Left renal cortex interstitium (tissue), 4 donors: ENCODE measurements at regions not wholly inside any gene's neighbourhood (a gene's known extent, or its start where the extent isn't known, plus 50 kb on each side); places are given as distances from the start of the nearest gene placed in this dataset.

Experiments
- DNase-seq, 4 donors: peaks; one replicate each; pipeline ENCODE4 v3.0.0-alpha.2; 2013; ENCODE audit warnings: low read depth in 4 of 4, low spot score in 2 of 4, missing footprints in 1 of 4

- DNase-seq = no peak
Measured at GRCh38 chr6:168213121-168213524, 106.5 kb downstream of the DACT2 start.

DNA sequence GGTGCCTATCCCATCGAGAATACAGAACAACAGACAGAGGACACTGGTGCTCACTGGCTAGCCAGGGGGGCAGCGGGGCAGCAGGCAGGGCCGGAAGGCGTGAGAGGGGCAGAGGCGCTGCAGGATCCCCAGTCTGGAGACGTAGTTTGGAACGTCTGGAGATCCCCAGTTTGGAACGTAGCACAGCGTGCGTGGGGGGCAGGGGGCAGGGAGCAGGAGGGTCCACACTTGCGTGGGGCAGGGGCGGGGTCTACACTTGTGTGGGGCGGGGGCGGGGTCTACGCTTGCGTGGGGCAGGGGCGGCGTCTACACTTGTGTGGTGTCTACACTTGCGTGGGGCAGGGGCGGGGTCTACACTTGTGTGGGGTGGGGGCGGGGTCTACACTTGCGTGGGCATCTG, 107.2 kb downstream of the DACT2 start:
- no peak for DNase-seq

DNA sequence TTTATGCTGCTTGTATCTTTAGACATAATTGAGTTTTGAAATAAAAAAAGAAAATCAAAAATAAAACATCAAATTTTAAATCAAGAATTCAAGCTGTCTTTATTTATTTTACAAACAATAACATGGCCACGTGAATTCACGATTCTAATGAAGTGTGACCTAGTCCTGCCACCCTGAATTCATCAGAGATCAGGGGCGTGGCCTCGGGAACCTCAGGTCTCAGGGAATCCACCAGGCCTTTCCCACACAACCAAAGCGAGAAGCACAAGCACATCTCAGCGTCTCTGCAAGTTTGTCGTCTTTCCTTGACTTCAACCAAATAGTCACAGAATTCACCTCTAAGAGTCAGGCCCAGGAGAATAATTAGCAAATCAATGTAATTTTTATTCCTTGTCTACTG, 107.9 kb downstream of the DACT2 start:
- DNase-seq = no peak

- no peak for DNase-seq
Measured at GRCh38 chr6:168210239-168211105, 109.1 kb downstream of the DACT2 start.

- no peak for DNase-seq
Measured at GRCh38 chr6:168209420-168209819, 110.2 kb downstream of the DACT2 start.

DNA sequence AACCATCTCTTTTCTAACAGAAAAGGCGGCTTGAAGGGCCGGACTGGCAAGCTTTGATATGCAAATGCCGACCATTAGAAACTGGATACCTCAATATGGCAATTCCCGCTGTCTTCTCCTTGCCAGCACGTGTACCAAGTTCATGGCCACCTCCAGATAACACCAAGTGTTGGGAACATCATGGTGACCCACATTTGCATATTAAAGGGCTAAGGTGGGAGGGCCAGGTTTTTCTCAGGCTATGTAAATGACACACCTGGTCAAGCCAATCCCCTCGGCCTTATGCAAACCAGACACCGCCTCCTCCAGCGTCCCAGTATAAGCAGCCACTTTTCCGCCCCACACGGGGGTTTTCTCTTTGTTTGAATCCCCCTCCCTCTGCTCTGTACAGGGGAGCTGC, 110.7 kb downstream of the DACT2 start:
- no peak for DNase-seq

DNA sequence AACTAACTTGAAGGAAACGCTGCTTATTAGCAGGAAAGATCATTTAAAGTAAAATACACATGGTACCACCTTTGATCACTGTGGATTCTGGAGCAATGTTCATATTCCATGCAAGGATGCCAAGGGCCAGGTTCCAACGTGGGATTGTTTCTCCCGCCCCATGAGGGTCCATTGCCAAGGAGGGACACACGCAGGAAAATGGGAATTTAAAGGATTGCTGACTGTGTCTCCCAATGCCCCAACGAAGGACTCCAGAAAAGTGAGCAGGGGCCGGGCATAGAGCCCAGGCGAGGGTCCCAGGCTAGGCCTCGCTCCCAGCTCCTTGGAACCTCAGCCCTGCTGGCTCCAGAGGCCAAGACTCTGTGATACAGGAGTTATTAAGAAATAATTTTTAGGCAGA, 111.2 kb downstream of the DACT2 start:
- no peak for DNase-seq

DNA sequence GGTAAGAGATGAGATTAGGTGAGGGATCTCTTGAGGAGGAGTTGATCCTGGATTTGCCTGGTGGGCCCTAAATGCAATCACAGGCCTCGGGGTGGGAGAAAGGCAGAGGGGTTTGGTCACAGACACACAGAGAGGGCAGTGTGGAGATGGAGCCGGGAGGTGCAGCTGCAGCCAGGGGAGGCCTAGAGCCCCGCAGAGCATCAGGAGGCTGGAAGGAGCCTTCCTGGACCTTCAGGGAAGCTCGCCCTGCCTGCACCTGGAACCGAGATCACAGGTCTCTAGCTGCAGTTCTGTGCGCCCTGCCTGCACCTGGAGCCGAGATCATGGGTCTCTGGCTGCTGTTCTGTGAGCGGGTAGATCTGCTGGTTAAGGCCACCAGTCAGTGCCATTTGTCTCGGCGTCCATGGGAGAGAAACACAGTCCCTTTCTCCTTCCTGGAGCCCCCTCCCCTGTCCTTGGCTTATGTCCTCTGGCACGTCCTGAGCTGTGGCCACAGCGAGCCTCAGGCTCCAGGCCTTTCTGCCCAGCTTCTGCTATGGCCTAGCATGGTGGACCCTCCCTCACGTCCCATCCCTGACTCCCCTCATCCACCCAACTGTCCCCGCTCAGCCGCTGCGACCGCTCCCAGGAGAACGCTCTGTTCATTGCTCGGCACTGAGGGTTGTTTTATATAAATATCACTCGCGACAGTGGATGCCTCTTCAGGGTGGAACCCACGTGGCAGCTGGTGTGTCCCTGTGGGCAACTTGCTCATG, 112.0 kb downstream of the DACT2 start:
- no peak for DNase-seq

- DNase-seq = no peak
Measured at GRCh38 chr6:168206661-168207274, 112.8 kb downstream of the DACT2 start.

DNA sequence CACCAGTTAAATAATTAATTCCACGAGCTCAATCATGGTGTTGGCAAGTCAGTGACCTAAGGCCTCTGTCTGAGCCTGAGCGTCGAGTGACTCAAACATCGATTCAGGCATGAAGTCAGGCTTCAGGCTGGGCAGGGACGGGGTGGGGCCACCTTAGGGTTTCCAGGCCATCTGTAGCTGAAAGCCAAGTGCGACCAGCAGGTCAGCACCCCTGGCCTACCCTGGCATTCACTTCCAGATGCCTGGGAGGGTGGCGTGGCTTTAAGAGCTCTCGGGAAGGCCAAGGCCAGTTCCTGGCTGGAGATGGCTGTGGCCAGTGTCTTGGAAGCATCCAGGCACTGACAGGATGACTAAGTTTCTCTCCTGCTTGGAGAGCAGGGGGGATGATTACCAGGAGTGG, 113.4 kb downstream of the DACT2 start:
- no peak for DNase-seq

GRCh38 chr6:168201799-168202198, 117.8 kb downstream of the DACT2 start:
- no peak for DNase-seq

- no peak for DNase-seq
Measured at GRCh38 chr6:168201383-168201782, 118.2 kb downstream of the DACT2 start.

- DNase-seq = no peak
Measured at GRCh38 chr6:168200571-168201134, 118.9 kb downstream of the DACT2 start.

- no peak for DNase-seq
Measured at GRCh38 chr6:168198302-168199180, 119.5 kb upstream of the FRMD1 start.

DNA sequence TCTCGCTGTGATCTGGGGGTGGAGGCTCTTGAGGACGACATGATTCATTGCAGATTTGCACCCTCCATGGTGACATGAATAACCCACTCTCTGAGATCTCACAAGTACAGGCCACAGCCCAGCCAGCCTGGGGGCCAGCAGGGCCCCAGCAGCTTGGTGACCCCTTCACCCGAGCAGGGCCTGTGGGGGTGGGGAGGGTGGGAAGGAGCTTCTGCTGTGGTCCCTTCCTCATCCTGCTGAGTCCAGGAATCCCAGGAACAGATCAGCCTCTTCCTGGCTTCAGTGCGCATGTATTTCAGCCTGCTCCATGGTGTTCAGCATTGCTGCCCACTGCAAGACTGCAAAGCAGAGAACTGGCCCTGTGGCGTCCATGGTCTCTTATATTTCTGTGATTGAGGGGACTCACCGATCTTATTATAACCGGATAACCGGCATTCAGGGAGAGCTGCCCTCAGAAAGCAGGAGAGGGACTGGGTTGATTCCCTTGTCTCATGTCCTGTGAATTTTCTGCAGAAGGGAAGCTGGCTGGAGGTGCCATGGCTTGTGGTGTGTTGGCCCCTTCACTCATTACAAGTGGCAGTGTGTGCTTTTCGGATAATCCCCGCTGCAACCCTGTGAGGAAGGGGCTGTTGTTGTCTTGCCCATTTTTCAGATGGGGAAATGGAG, 118.8 kb upstream of the FRMD1 start:
- DNase-seq = no peak

GRCh38 chr6:168196881-168197635, 118.0 kb upstream of the FRMD1 start:
- DNase-seq = no peak

DNA sequence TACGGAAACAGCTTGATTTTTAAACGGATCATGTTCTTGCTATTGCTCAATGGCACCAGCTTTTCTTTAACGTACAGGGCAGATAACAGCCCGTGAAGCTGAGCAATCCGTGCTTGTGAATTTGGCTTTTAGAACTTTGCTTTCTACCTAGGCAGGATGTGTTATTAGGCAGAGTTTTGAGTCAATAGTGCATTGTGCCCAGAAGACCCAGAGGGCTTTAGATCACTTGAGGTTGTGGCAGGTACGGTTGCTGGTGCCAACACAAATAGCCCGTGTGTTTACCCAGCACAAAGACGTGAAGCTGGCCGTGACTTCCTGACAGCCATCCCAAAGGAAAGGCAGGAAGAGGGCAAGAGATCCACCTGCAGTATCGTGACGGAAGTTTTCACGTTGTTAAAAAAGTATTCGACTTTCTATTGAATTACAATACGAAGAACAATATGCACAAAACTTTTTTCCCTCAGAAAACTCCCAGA, 117.4 kb upstream of the FRMD1 start:
- no peak for DNase-seq

DNA sequence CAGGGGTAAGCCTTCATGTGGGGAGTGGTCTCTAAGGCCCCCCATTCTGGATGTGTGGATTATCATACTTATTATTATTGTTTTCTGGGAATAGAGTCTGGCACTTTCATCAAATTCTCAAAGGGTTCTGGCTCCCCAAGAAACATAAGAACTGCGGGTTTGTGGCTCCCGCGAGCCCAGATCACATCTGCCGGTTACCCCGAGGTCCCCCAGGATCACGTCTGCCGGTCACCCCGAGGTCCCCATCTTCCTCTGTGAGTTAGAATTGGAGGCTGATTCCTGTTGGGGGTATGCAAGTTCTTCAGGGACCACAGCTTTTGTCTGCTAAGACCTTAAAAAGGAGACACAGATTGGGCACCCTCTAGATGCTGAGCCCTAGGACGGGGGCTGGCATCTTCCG, 116.7 kb upstream of the FRMD1 start:
- DNase-seq = no peak
